ENCODE measurements at regions not wholly inside any gene's neighbourhood (a gene's known extent, or its start where the extent isn't known, plus 50 kb on each side); places are given as distances from the start of the nearest gene placed in this dataset.
"Not testable (repeated sequence)": the region's sequence is repeated elsewhere in the genome, so short reads cannot be mapped to it uniquely, and the experiment has no call there.

- not testable (repeated sequence) for DNase-seq (ENCODE audit: low spot score, unreplicated experiment); H3K9me3 Mint-ChIP-seq (ENCODE audit: low read depth); H3K4me3 Mint-ChIP-seq (ENCODE audit: low read depth); H3K27ac Mint-ChIP-seq; H3K27me3 Mint-ChIP-seq; H3K36me3 Mint-ChIP-seq (ENCODE audit: insufficient read depth); H3K4me1 Mint-ChIP-seq (ENCODE audit: low read depth)
These were observed 132.7 kb downstream of the SNX10 start for GRCh38 chr7:26424319-26424718.

DNA sequence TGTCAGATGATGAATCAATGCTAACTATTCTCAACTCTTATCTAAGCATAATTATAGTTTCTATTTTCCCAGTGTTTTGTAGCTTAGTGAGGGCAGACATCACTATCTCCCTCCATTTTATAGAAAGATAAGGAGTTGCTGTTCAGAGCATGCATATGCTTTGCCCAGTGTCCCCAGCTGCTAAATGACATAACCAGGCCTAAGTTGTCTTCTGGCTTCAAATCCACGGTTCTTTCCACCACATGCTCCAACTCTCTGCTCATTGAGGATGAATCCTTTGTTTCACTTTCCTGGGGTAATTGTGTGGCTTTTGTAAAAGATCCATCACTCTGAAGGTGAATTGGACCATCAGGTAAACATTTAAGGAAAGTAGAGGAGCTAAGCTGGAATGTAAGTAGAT, 134.0 kb downstream of the SNX10 start:
- no peak for DNase-seq (ENCODE audit: low spot score, unreplicated experiment)
- peaks cover under 1% of the 10 kb centered on the region for H3K27me3 Mint-ChIP-seq
- H3K36me3 Mint-ChIP-seq (ENCODE audit: insufficient read depth), result peaks cover 3% of the 10 kb centered on the region
- TF ChIP-seq, protein P1, sequence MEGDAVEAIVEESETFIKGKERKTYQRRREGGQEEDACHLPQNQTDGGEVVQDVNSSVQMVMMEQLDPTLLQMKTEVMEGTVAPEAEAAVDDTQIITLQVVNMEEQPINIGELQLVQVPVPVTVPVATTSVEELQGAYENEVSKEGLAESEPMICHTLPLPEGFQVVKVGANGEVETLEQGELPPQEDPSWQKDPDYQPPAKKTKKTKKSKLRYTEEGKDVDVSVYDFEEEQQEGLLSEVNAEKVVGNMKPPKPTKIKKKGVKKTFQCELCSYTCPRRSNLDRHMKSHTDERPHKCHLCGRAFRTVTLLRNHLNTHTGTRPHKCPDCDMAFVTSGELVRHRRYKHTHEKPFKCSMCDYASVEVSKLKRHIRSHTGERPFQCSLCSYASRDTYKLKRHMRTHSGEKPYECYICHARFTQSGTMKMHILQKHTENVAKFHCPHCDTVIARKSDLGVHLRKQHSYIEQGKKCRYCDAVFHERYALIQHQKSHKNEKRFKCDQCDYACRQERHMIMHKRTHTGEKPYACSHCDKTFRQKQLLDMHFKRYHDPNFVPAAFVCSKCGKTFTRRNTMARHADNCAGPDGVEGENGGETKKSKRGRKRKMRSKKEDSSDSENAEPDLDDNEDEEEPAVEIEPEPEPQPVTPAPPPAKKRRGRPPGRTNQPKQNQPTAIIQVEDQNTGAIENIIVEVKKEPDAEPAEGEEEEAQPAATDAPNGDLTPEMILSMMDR (IDR thresholded peaks at IDR 0.05; ENCODE audit: unreplicated experiment), result no peak
- no peaks in the 10 kb centered on the region for H3K9me3 Mint-ChIP-seq (ENCODE audit: low read depth)
- no peak overlapping the region for H3K4me3 Mint-ChIP-seq (ENCODE audit: low read depth)
- H3K4me1 Mint-ChIP-seq (ENCODE audit: low read depth), result peaks cover 7% of the 10 kb centered on the region
- H3K27ac Mint-ChIP-seq, result no peak overlapping the region

DNA sequence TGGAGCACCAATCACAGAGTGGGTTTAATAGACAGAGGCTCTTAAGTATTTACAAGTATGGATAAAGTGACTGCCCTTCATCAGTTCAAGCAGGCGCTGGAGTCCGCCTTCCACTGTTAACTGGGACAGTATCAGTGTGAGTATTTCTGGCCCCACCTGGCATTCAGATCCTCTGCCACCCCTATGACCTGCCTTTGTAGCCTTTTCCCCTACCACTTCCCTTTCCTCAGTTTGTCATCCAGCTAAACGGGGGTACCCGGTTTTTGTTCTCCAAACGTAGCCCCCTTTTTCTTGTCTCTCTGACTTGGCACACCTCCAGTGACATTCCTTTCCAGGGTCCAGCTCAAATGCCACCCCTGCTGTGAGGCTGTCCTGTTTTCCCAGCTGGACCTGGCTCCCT, 134.4 kb downstream of the SNX10 start:
- no peak overlapping the region for H3K27ac Mint-ChIP-seq
- peaks cover 3% of the 10 kb centered on the region for H3K36me3 Mint-ChIP-seq (ENCODE audit: insufficient read depth)
- no peak overlapping the region for H3K4me3 Mint-ChIP-seq (ENCODE audit: low read depth)
- no peak for DNase-seq (ENCODE audit: low spot score, unreplicated experiment)
- H3K27me3 Mint-ChIP-seq, result no peaks in the 10 kb centered on the region
- H3K4me1 Mint-ChIP-seq (ENCODE audit: low read depth), result peaks cover 7% of the 10 kb centered on the region
- TF ChIP-seq, protein P1 (IDR thresholded peaks at IDR 0.05; ENCODE audit: unreplicated experiment), result no peak
- H3K9me3 Mint-ChIP-seq (ENCODE audit: low read depth), result no peaks in the 10 kb centered on the region

GRCh38 chr7:26428571-26428970, 136.9 kb downstream of the SNX10 start:
- no peaks in the 10 kb centered on the region for H3K27me3 Mint-ChIP-seq
- peaks cover under 1% of the 10 kb centered on the region for H3K4me1 Mint-ChIP-seq (ENCODE audit: low read depth)
- H3K9me3 Mint-ChIP-seq (ENCODE audit: low read depth), result no peaks in the 10 kb centered on the region
- no peak overlapping the region for H3K27ac Mint-ChIP-seq
- DNase-seq (ENCODE audit: low spot score, unreplicated experiment), result no peak
- TF ChIP-seq, protein P1 (IDR thresholded peaks at IDR 0.05; ENCODE audit: unreplicated experiment), result no peak
- H3K36me3 Mint-ChIP-seq (ENCODE audit: insufficient read depth), result peaks cover 2% of the 10 kb centered on the region
- H3K4me3 Mint-ChIP-seq (ENCODE audit: low read depth), result no peak overlapping the region

DNA sequence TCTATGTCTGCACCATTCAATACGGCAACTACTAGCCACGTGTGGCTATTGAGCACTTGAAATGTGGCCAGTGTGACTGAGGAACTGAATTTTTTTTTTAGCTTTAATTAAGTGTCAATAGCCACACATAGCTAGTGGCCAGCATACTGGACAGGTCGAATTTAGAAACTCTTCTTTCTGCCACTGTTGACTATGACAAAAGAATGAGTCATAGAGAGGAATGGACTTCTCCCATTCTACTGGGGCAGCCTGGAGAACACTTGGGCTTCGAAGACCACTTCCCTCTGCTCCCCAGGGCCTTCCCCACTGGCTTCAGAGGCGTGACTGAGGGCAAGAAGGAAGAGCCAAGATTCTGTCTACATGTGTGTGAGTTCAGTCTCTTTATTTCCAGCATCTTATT, 137.5 kb downstream of the SNX10 start:
- H3K4me1 Mint-ChIP-seq (ENCODE audit: low read depth), result no peaks in the 10 kb centered on the region
- H3K4me3 Mint-ChIP-seq (ENCODE audit: low read depth), result no peak overlapping the region
- TF ChIP-seq, protein P1 (IDR thresholded peaks at IDR 0.05; ENCODE audit: unreplicated experiment), result no peak
- DNase-seq (ENCODE audit: low spot score, unreplicated experiment), result no peak
- no peaks in the 10 kb centered on the region for H3K27me3 Mint-ChIP-seq
- H3K9me3 Mint-ChIP-seq (ENCODE audit: low read depth), result peaks cover 2% of the 10 kb centered on the region
- no peak overlapping the region for H3K27ac Mint-ChIP-seq
- peaks cover 2% of the 10 kb centered on the region for H3K36me3 Mint-ChIP-seq (ENCODE audit: insufficient read depth)

DNA sequence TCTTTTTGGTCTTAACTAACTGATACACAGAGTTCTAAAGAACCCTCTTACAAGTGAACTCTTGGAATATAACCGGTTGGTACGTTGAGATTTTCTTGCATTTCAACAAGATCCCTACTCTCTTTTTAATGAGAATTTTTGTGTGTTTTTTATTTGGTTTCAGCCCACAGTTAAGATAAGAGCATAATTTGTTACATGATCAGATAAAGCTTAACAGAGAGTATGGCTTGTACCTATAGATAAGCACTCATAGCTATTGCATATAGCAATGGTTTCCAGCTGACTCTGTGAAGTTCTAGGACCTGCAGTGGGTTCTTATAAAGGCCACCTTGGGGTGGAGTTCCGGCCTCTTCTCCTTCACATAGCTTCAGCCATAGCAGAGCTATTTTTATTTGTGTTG, 143.3 kb downstream of the SNX10 start:
- no peak overlapping the region for H3K27ac Mint-ChIP-seq
- H3K36me3 Mint-ChIP-seq (ENCODE audit: insufficient read depth), result no peaks in the 10 kb centered on the region
- TF ChIP-seq, protein P1 (IDR thresholded peaks at IDR 0.05; ENCODE audit: unreplicated experiment), result no peak
- peaks cover 2% of the 10 kb centered on the region for H3K9me3 Mint-ChIP-seq (ENCODE audit: low read depth)
- H3K4me3 Mint-ChIP-seq (ENCODE audit: low read depth), result no peak overlapping the region
- H3K4me1 Mint-ChIP-seq (ENCODE audit: low read depth), result peaks cover 30% of the 10 kb centered on the region
- H3K27me3 Mint-ChIP-seq, result no peaks in the 10 kb centered on the region
- DNase-seq (ENCODE audit: low spot score, unreplicated experiment), result no peak

Measured in progenitor cell of endocrine pancreas (in vitro differentiated cells).